HCT116 (cell line): ENCODE measurements at regions not wholly inside any gene's neighbourhood (a gene's known extent, or its start where the extent isn't known, plus 50 kb on each side); places are given as distances from the start of the nearest gene placed in this dataset.

ENCODE experiments used
- EZH2 ChIP-seq: fragments of 200-600 bp; sonication (generic); IDR thresholded peaks from 2 replicates; pipeline ENCODE4 v1.6.1; 2017; ENCODE audit warnings: antibody characterized with exemption, mixed run types
- EZH2phosphoT487 ChIP-seq: fragments of 200-600 bp; IDR thresholded peaks from 2 replicates; pipeline ENCODE4 v1.6.1; 2018; ENCODE audit warnings: antibody characterized with exemption, borderline replicate concordance
- POLR2A ChIP-seq: IDR thresholded peaks from 2 replicates; pipeline ENCODE4 v1.7.0; 2011; ENCODE audit warnings: borderline replicate concordance; ENCODE audit not compliant: insufficient read depth, insufficient read length; ENCODE audit errors: extremely low read depth
- POLR2AphosphoS5 ChIP-seq: IDR thresholded peaks from 2 replicates; pipeline ENCODE4 v1.6.1; 2011; ENCODE audit warnings: mild to moderate bottlenecking, low read depth, low read length, moderate library complexity
- ZFX ChIP-seq: fragments of 450-650 bp; IDR thresholded peaks from 2 replicates; pipeline ENCODE4 v1.6.1; 2017
- ZNF274 ChIP-seq: fragments of 200-500 bp; sonication (Bioruptor generic); IDR thresholded peaks from 2 replicates; pipeline ENCODE4 v1.6.1; 2014; ENCODE audit warnings: mild to moderate bottlenecking, low read depth, low read length, inconsistent platforms
- TF ChIP-seq, protein P1 (sequence below), 3 experiments: fragments of 200-600 bp in 1 of 3; sonication (generic) in 1 of 3; IDR thresholded peaks in 2 of 3; conservative IDR thresholded peaks in 1 of 3; 2 replicates each; pipeline ENCODE4 v1.5.1; 2012 to 2017; ENCODE audit warnings: low read depth in 2 of 3, low read length in 2 of 3, antibody characterized with exemption in 1 of 3, borderline replicate concordance in 1 of 3, control low read depth in 1 of 3, mild to moderate bottlenecking in 1 of 3, mixed read lengths in 1 of 3, mixed run types in 1 of 3, moderate library complexity in 1 of 3; ENCODE audit not compliant: insufficient read depth in 1 of 3
- TF ChIP-seq, protein P2 (sequence below): IDR thresholded peaks from 2 replicates; pipeline ENCODE4 v1.6.1; 2012; ENCODE audit warnings: low read depth
- TF ChIP-seq, protein P3 (sequence below): IDR thresholded peaks from 2 replicates; pipeline ENCODE4 v1.6.1; 2012

DNA sequence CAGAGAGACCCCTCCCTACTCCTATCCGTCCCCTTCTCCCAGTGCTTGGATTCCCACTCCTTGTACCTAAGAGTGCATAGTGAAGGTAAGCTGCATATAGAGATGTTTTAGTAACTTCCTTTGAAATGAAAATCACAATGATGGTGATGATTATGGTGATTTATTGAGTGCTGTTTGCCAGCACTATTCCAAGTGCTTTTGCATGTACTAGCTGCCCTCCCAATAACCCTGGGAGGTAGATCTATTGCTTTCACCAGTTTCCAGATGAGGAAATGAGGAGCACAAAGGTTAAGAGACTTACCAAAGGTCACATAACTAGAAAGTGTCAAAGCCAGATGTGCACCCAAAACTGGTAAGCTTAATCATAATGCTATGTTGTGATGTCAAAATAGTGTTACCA lies 80.4 kb upstream of the NEUROD6 start:
- TF ChIP-seq, protein P1, sequence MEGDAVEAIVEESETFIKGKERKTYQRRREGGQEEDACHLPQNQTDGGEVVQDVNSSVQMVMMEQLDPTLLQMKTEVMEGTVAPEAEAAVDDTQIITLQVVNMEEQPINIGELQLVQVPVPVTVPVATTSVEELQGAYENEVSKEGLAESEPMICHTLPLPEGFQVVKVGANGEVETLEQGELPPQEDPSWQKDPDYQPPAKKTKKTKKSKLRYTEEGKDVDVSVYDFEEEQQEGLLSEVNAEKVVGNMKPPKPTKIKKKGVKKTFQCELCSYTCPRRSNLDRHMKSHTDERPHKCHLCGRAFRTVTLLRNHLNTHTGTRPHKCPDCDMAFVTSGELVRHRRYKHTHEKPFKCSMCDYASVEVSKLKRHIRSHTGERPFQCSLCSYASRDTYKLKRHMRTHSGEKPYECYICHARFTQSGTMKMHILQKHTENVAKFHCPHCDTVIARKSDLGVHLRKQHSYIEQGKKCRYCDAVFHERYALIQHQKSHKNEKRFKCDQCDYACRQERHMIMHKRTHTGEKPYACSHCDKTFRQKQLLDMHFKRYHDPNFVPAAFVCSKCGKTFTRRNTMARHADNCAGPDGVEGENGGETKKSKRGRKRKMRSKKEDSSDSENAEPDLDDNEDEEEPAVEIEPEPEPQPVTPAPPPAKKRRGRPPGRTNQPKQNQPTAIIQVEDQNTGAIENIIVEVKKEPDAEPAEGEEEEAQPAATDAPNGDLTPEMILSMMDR (IDR thresholded peaks at IDR 0.05 in 2 of 3, conservative IDR thresholded peaks at IDR 0.05 in 1 of 3; ENCODE audit: borderline replicate concordance in 1 of 3, insufficient read depth in 1 of 3, low read depth in 2 of 3, low read length in 2 of 3) = no peak
- TF ChIP-seq POLR2A = no peak
- TF ChIP-seq, protein P2, sequence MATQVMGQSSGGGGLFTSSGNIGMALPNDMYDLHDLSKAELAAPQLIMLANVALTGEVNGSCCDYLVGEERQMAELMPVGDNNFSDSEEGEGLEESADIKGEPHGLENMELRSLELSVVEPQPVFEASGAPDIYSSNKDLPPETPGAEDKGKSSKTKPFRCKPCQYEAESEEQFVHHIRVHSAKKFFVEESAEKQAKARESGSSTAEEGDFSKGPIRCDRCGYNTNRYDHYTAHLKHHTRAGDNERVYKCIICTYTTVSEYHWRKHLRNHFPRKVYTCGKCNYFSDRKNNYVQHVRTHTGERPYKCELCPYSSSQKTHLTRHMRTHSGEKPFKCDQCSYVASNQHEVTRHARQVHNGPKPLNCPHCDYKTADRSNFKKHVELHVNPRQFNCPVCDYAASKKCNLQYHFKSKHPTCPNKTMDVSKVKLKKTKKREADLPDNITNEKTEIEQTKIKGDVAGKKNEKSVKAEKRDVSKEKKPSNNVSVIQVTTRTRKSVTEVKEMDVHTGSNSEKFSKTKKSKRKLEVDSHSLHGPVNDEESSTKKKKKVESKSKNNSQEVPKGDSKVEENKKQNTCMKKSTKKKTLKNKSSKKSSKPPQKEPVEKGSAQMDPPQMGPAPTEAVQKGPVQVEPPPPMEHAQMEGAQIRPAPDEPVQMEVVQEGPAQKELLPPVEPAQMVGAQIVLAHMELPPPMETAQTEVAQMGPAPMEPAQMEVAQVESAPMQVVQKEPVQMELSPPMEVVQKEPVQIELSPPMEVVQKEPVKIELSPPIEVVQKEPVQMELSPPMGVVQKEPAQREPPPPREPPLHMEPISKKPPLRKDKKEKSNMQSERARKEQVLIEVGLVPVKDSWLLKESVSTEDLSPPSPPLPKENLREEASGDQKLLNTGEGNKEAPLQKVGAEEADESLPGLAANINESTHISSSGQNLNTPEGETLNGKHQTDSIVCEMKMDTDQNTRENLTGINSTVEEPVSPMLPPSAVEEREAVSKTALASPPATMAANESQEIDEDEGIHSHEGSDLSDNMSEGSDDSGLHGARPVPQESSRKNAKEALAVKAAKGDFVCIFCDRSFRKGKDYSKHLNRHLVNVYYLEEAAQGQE = no peak
- no peak for TF ChIP-seq EZH2
- TF ChIP-seq, protein P3, sequence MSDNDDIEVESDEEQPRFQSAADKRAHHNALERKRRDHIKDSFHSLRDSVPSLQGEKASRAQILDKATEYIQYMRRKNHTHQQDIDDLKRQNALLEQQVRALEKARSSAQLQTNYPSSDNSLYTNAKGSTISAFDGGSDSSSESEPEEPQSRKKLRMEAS = no peak
- TF ChIP-seq EZH2phosphoT487 = no peak
- TF ChIP-seq ZNF274 = no peak
- no peak for TF ChIP-seq POLR2AphosphoS5
- TF ChIP-seq ZFX = no peak
